Activated naive CD4-positive, alpha-beta T cell treated with anti-CD3 and anti-CD28 coated beads, Interleukin-2, amount 50 U/mL, for 24 hours (primary cell): ENCODE measurements at regions not wholly inside any gene's neighbourhood (a gene's known extent, or its start where the extent isn't known, plus 50 kb on each side); places are given as distances from the start of the nearest gene placed in this dataset.

Source experiments
- H3K27ac Mint-ChIP-seq: one replicate; pipeline ENCODE4 v1.8.0; 2021; ENCODE audit warnings: mild to moderate bottlenecking, mixed read lengths
- H3K27me3 Mint-ChIP-seq: one replicate; pipeline ENCODE4 v1.8.0; 2021; ENCODE audit warnings: mixed read lengths
- H3K36me3 Mint-ChIP-seq: one replicate; pipeline ENCODE4 v1.8.0; 2021; ENCODE audit warnings: mixed read lengths
- H3K4me1 Mint-ChIP-seq: one replicate; pipeline ENCODE4 v1.8.0; 2021; ENCODE audit warnings: mixed read lengths
- H3K4me3 Mint-ChIP-seq: one replicate; pipeline ENCODE4 v1.8.0; 2021; ENCODE audit warnings: mild to moderate bottlenecking, mixed read lengths
- H3K9me3 Mint-ChIP-seq: one replicate; pipeline ENCODE4 v1.8.0; 2021; ENCODE audit warnings: mixed read lengths

GRCh38 chr2:47274054-47274782 lies 94.9 kb upstream of the EPCAM start:
- H3K9me3 Mint-ChIP-seq = no peaks in the 10 kb centered on the region
- H3K4me1 Mint-ChIP-seq = no peaks in the 10 kb centered on the region
- H3K4me3 Mint-ChIP-seq = no peak overlapping the region
- H3K27ac Mint-ChIP-seq = no peak overlapping the region
- no peaks in the 10 kb centered on the region for H3K36me3 Mint-ChIP-seq
- no peaks in the 10 kb centered on the region for H3K27me3 Mint-ChIP-seq

DNA sequence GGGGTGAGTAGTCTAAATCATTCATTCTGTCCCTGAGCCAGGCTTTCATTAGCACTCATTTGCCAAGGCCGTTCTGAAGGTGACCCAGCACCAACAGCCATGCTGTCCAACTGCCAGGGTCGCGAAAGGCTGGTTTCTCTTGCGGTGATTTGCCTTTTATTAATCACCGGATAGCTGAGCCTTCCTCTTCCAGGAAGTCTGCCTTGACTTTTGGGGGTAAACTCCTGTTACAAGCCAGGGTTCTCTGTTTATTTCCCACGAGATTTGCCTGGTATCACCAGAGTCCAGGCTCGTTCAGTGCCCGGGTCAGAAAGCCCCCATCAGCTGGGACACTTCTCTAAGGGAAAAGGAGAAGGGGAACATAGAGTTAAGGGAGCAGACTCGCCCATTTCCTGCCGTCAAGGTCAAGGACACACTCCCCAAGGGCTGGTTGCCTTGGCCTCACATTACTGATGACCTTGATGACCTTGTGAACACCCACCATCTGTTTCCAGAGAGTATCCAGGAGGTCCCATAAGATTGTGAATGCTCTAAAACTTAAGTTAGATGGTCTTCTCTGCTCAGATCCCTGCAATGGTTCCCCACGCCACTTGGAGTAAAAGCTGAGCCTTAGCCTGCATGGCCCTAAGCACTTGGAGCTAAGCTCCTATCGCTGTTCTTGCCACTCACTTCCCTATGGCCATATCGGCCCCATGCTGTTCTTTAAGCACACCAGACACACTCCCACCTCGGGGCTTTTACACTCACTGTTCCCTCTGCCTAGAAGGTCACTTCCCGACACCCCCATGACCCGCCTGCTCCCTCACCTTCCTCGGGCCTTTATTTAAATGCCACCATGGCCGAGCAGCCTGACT lies 96.0 kb upstream of the EPCAM start:
- Mint-ChIP-seq H3K9me3 (no peaks in the 10 kb centered on the region), H3K4me1 (no peaks in the 10 kb centered on the region), H3K27ac (no peak overlapping the region), H3K27me3 (no peaks in the 10 kb centered on the region), H3K4me3 (no peak overlapping the region), H3K36me3 (no peaks in the 10 kb centered on the region)

DNA sequence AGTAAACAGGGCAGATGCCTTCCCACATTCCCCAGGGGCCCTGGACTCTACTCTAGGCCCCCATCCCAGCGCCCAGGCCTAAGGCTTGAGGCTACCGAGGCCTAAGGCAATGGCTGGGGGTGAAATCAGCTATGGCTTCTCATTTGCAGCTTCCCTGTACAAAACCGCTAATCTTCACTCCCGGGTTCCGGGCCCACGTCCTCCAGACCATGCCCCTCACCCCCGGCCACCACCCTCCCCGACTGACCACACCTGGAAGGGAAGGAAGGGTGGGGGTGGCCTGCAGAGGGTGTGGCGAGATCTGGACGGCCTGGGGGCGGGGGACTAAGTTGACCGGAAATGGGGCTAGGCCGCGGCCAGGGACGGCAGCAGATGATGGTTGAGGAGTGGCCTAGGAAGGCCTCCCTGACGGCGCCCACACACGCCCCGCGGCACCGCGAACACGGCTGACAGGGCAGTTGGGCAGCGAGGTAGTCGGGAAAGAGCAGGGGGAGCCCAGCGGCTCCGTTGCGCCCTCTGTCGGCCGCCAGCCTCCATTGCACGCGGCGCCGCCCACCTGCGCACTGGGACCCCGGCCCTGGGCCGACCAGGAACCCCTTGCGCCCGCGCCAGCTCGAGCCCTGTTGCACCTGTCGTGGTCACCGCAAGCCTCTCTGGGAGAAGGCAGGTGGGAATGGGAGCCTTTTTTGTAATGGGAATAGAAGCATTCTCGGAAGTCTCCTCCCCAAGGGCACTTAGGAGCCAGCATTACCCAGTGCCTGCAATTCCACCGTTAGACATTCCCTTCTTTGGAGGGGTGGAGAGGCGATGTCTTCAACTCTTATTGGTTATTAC lies 95.9 kb upstream of the CALM2 start:
- no peaks in the 10 kb centered on the region for H3K4me1 Mint-ChIP-seq
- no peaks in the 10 kb centered on the region for H3K9me3 Mint-ChIP-seq
- peak overlapping the region; percentile 45 for H3K4me3 Mint-ChIP-seq
- H3K27me3 Mint-ChIP-seq = no peaks in the 10 kb centered on the region
- no peaks in the 10 kb centered on the region for H3K36me3 Mint-ChIP-seq
- H3K27ac Mint-ChIP-seq = no peak overlapping the region

- no peaks in the 10 kb centered on the region for H3K9me3 Mint-ChIP-seq
- H3K27me3 Mint-ChIP-seq = no peaks in the 10 kb centered on the region
- H3K4me3 Mint-ChIP-seq = no peak overlapping the region
- no peak overlapping the region for H3K27ac Mint-ChIP-seq
- no peaks in the 10 kb centered on the region for H3K36me3 Mint-ChIP-seq
- H3K4me1 Mint-ChIP-seq = no peaks in the 10 kb centered on the region
Observed at GRCh38 chr2:47271054-47272000, 95.0 kb upstream of the CALM2 start.

GRCh38 chr2:47270421-47270820 lies 94.1 kb upstream of the CALM2 start:
- H3K4me1 Mint-ChIP-seq = no peaks in the 10 kb centered on the region

GRCh38 chr2:47269316-47270232 lies 93.3 kb upstream of the CALM2 start:
- no peaks in the 10 kb centered on the region for H3K27me3 Mint-ChIP-seq
- no peaks in the 10 kb centered on the region for H3K36me3 Mint-ChIP-seq
- no peaks in the 10 kb centered on the region for H3K4me1 Mint-ChIP-seq
- no peak overlapping the region for H3K4me3 Mint-ChIP-seq
- no peaks in the 10 kb centered on the region for H3K9me3 Mint-ChIP-seq
- no peak overlapping the region for H3K27ac Mint-ChIP-seq

More at GRCh38 chr2:47270421-47270820, 94.1 kb upstream of the CALM2 start:
- H3K4me3 Mint-ChIP-seq = no peak overlapping the region
- no peaks in the 10 kb centered on the region for H3K27me3 Mint-ChIP-seq
- H3K36me3 Mint-ChIP-seq = no peaks in the 10 kb centered on the region
- no peak overlapping the region for H3K27ac Mint-ChIP-seq
- no peaks in the 10 kb centered on the region for H3K9me3 Mint-ChIP-seq

GRCh38 chr2:47267711-47268086 lies 91.4 kb upstream of the CALM2 start:
- Mint-ChIP-seq H3K9me3 (no peaks in the 10 kb centered on the region), H3K27me3 (no peaks in the 10 kb centered on the region), H3K27ac (no peak overlapping the region), H3K4me1 (no peaks in the 10 kb centered on the region), H3K36me3 (no peaks in the 10 kb centered on the region), H3K4me3 (no peak overlapping the region)

GRCh38 chr2:47266939-47267710 lies 90.8 kb upstream of the CALM2 start:
- Mint-ChIP-seq H3K36me3 (no peaks in the 10 kb centered on the region), H3K4me3 (no peak overlapping the region), H3K27ac (no peak overlapping the region), H3K4me1 (no peaks in the 10 kb centered on the region), H3K27me3 (no peaks in the 10 kb centered on the region), H3K9me3 (no peaks in the 10 kb centered on the region)

- H3K4me3 Mint-ChIP-seq = no peak overlapping the region
- no peaks in the 10 kb centered on the region for H3K27me3 Mint-ChIP-seq
- no peaks in the 10 kb centered on the region for H3K36me3 Mint-ChIP-seq
- no peaks in the 10 kb centered on the region for H3K9me3 Mint-ChIP-seq
- H3K27ac Mint-ChIP-seq = no peak overlapping the region
- no peaks in the 10 kb centered on the region for H3K4me1 Mint-ChIP-seq
Observed at GRCh38 chr2:47265751-47266231, 89.5 kb upstream of the CALM2 start.

DNA sequence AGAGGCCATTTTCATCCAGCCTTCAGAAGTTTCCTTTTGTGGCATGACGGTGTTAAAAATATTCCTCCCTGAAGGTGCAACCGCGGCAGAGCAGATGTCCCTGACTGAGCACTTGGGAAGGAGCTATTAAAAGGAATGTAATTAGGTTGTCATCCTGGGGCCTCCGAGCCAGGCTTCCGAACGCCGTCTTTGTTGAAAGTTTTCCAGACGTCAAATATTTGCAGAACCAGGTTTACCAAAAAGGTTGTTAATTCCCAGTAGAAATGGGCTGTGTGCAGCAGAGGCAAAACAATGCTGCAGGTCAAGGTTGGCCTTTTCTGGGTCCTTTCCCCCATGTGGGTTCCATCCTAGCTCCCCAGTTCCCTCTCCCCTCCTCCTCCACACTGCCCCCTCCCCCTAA lies 88.8 kb upstream of the CALM2 start:
- Mint-ChIP-seq H3K4me1 (no peaks in the 10 kb centered on the region), H3K9me3 (no peaks in the 10 kb centered on the region), H3K27me3 (no peaks in the 10 kb centered on the region), H3K4me3 (no peak overlapping the region), H3K36me3 (no peaks in the 10 kb centered on the region), H3K27ac (no peak overlapping the region)

DNA sequence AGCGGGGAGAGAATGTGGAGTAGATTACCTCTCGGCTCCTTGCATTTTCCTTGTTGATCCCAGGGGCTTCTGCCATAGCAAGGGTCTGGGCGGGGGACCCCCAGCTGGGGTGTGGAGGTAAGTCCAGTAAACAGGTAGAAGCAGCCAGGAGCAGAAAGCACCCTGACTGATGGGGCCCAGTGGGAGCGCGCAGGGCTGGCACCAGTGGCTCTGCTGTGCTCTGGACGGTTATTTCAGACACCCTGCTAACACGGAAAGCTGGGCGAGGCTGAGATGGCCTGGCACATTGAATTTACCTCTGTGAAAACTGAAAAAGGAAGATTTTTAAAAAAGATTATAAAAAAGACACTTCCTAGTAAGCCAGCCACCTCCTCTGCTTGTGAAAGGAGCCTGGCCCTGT lies 88.4 kb upstream of the CALM2 start:
- Mint-ChIP-seq H3K9me3 (no peaks in the 10 kb centered on the region), H3K27me3 (no peaks in the 10 kb centered on the region), H3K4me3 (no peak overlapping the region), H3K27ac (no peak overlapping the region), H3K36me3 (no peaks in the 10 kb centered on the region), H3K4me1 (no peaks in the 10 kb centered on the region)

DNA sequence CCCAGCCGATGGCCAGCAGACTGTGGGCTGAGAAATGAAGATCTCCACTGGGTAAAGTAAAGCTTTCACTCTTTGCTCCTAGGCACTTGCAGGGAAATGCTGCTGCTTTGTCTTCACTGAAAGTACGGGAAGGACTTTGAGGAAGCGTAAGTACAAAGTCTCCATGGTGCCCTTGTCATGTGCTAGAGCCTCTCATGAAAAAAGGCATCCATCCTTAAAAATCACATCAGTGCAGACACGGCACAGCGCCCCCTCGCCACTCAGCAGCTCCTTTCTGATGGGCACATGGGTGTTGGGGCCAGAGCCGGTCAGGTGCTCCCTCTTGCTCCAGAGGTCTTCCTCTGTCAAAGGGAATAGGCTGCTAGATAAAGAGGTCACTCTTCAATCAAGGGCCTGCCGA lies 87.8 kb upstream of the CALM2 start:
- Mint-ChIP-seq H3K27ac (no peak overlapping the region), H3K27me3 (no peaks in the 10 kb centered on the region), H3K36me3 (no peaks in the 10 kb centered on the region), H3K4me1 (no peaks in the 10 kb centered on the region), H3K9me3 (no peaks in the 10 kb centered on the region), H3K4me3 (no peak overlapping the region)

GRCh38 chr2:47262657-47263056 lies 86.3 kb upstream of the CALM2 start:
- no peaks in the 10 kb centered on the region for H3K36me3 Mint-ChIP-seq
- no peak overlapping the region for H3K27ac Mint-ChIP-seq
- H3K4me3 Mint-ChIP-seq = no peak overlapping the region
- H3K27me3 Mint-ChIP-seq = no peaks in the 10 kb centered on the region
- no peaks in the 10 kb centered on the region for H3K4me1 Mint-ChIP-seq
- no peaks in the 10 kb centered on the region for H3K9me3 Mint-ChIP-seq
